ENCODE measurements at regions not wholly inside any gene's neighbourhood (a gene's known extent, or its start where the extent isn't known, plus 50 kb on each side); places are given as distances from the start of the nearest gene placed in this dataset.

- Histone ChIP-seq H3K4me3 (no peak overlapping the region), H3K27ac (no peak overlapping the region), H3K36me3 (no peaks in the 10 kb centered on the region)
These were observed 64.3 kb upstream of the RBBP8 start for GRCh38 chr18:22868831-22869230.

GRCh38 chr18:22871809-22872525, 61.2 kb upstream of the RBBP8 start:
- H3K27ac ChIP-seq: no peak overlapping the region
- TF ChIP-seq CTCF (IDR thresholded peaks at IDR 0.05) (no peak), EZH2 (IDR thresholded peaks at IDR 0.05) (no peak), EZH2phosphoT487 (IDR thresholded peaks at IDR 0.05) (no peak)
- DNase-seq (ENCODE audit: low spot score): peak; percentile 11

More at GRCh38 chr18:22868831-22869230, 64.3 kb upstream of the RBBP8 start:
- no peak overlapping the region for H3K4me3 Mint-ChIP-seq
- Histone ChIP-seq H3K9ac (no peak overlapping the region), H3K27me3 (no peaks in the 10 kb centered on the region), H3K4me1 (peaks cover 11% of the 10 kb centered on the region), H4K20me1 (ENCODE audit: low read depth) (no peaks in the 10 kb centered on the region), H3F3A (ENCODE audit: low read depth) (no peaks in the 10 kb centered on the region), H3K4me2 (no peak overlapping the region), H3K79me2 (ENCODE audit: low read depth) (no peaks in the 10 kb centered on the region), H2AFZ (replicated peaks) (no peak overlapping the region), H3K9me3 (ENCODE audit: low read depth) (no peaks in the 10 kb centered on the region)
- H3K9me3 Mint-ChIP-seq: no peaks in the 10 kb centered on the region
- TF ChIP-seq EZH2 (IDR thresholded peaks at IDR 0.05): no peak
- no peak for TF ChIP-seq CTCF (IDR thresholded peaks at IDR 0.05)
- TF ChIP-seq EZH2phosphoT487 (IDR thresholded peaks at IDR 0.05): no peak
- H3K27me3 Mint-ChIP-seq (ENCODE audit: insufficient read depth, low read depth): no peaks in the 10 kb centered on the region
- H3K4me1 Mint-ChIP-seq: peaks cover 15% of the 10 kb centered on the region
- H3K27ac Mint-ChIP-seq: no peak overlapping the region
- no peaks in the 10 kb centered on the region for H3K36me3 Mint-ChIP-seq
- DNase-seq (ENCODE audit: low spot score): no peak

DNA sequence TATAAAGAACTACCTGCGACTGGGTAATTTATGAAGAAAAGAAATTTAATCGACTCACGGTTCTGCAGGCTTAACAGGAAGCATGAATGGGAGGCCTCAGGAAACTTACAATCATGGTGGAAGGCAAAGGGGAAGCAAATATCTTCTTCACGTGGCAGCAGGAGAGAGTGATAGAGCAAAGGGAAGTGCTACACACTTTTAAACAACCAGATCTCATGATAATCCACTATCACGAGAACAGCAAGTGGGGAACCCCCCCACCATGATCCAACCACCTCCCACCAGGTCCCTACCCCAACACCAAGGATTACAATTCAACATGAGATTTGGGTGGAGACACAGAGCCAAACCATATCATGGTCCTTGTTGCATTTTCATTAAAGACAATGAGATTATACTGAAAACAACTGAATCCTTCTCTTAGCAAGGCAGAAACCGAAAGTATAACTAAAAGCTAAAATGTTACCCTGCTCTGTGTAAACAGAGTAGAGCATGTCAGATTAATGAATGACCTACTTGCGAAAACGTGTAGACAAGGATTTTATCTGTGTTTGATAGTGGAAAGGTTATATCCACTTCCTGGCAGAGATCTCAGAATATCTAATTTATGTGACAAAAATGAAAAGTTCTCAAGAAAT, 60.1 kb upstream of the RBBP8 start:
- Histone ChIP-seq H4K20me1 (ENCODE audit: low read depth) (no peaks in the 10 kb centered on the region), H3K4me2 (no peak overlapping the region), H3K27ac (no peak overlapping the region), H3K4me3 (no peak overlapping the region), H3K4me1 (peaks cover 11% of the 10 kb centered on the region), H2AFZ (replicated peaks) (no peak overlapping the region), H3K9me3 (ENCODE audit: low read depth) (no peaks in the 10 kb centered on the region), H3K79me2 (ENCODE audit: low read depth) (no peaks in the 10 kb centered on the region), H3F3A (ENCODE audit: low read depth) (no peaks in the 10 kb centered on the region), H3K36me3 (no peaks in the 10 kb centered on the region), H3K9ac (no peak overlapping the region), H3K27me3 (no peaks in the 10 kb centered on the region)
- H3K36me3 Mint-ChIP-seq: no peaks in the 10 kb centered on the region
- H3K9me3 Mint-ChIP-seq: no peaks in the 10 kb centered on the region
- H3K27me3 Mint-ChIP-seq (ENCODE audit: insufficient read depth, low read depth): no peaks in the 10 kb centered on the region
- no peak overlapping the region for H3K27ac Mint-ChIP-seq
- TF ChIP-seq EZH2phosphoT487 (IDR thresholded peaks at IDR 0.05): no peak
- no peak for TF ChIP-seq CTCF (IDR thresholded peaks at IDR 0.05)
- no peak for TF ChIP-seq EZH2 (IDR thresholded peaks at IDR 0.05)
- H3K4me1 Mint-ChIP-seq: peaks cover 13% of the 10 kb centered on the region
- DNase-seq (ENCODE audit: low spot score): no peak
- no peak overlapping the region for H3K4me3 Mint-ChIP-seq

More at GRCh38 chr18:22871809-22872525, 61.2 kb upstream of the RBBP8 start:
- Mint-ChIP-seq H3K27ac (no peak overlapping the region), H3K27me3 (ENCODE audit: insufficient read depth, low read depth) (no peaks in the 10 kb centered on the region), H3K36me3 (no peaks in the 10 kb centered on the region), H3K9me3 (no peaks in the 10 kb centered on the region), H3K4me1 (peaks cover 13% of the 10 kb centered on the region), H3K4me3 (no peak overlapping the region)
- Histone ChIP-seq H2AFZ (replicated peaks) (peak overlapping the region; percentile 51), H4K20me1 (ENCODE audit: low read depth) (no peaks in the 10 kb centered on the region), H3K4me2 (peak overlapping the region; percentile 13), H3K4me3 (no peak overlapping the region), H3K27me3 (no peaks in the 10 kb centered on the region), H3K4me1 (peaks cover 11% of the 10 kb centered on the region), H3F3A (ENCODE audit: low read depth) (no peaks in the 10 kb centered on the region), H3K9me3 (ENCODE audit: low read depth) (no peaks in the 10 kb centered on the region), H3K9ac (no peak overlapping the region), H3K79me2 (ENCODE audit: low read depth) (no peaks in the 10 kb centered on the region), H3K36me3 (no peaks in the 10 kb centered on the region)
